ENCODE measurements at regions not wholly inside any gene's neighbourhood (a gene's known extent, or its start where the extent isn't known, plus 50 kb on each side); places are given as distances from the start of the nearest gene placed in this dataset.

GRCh38 chr2:118186110-118186857 is 98.0 kb downstream of the INSIG2 start (continued):
- no peak for TF ChIP-seq KLF5 (IDR thresholded peaks at IDR 0.05; ENCODE audit: partially characterized antibody)
- TF ChIP-seq LARP7 (IDR thresholded peaks at IDR 0.05): peak; percentile 39; the same call in 1 of the 2 replicates
- no peak for TF ChIP-seq CBFB (IDR thresholded peaks at IDR 0.05; ENCODE audit: low read depth)
- no peak for TF ChIP-seq YY1 (IDR thresholded peaks at IDR 0.05; ENCODE audit: low read depth, low read length)
- no peak for TF ChIP-seq ATF7 (IDR thresholded peaks at IDR 0.05; ENCODE audit: low read depth)
- no peak for TF ChIP-seq ZNF217 (IDR thresholded peaks at IDR 0.05)
- TF ChIP-seq MYC (IDR thresholded peaks at IDR 0.05; ENCODE audit: insufficient read depth, insufficient read length, insufficient replicate concordance, low read length, severe bottlenecking): no peak
- TF ChIP-seq RCOR1 (conservative IDR thresholded peaks at IDR 0.05; ENCODE audit: low read depth, low read length): no peak
- TF ChIP-seq HDAC2 (IDR thresholded peaks at IDR 0.05): no peak
- TF ChIP-seq GATAD2B (conservative IDR thresholded peaks at IDR 0.05; ENCODE audit: low read depth): 0 out of 2 replicates have a peak, but pooled peaks have one; percentile 33
- no peak for TF ChIP-seq MTA3 (IDR thresholded peaks at IDR 0.05; ENCODE audit: borderline replicate concordance, low read length)
- TF ChIP-seq KAT2A (conservative IDR thresholded peaks at IDR 0.05; ENCODE audit: control insufficient read depth, low read depth, low read length): no peak
- TF ChIP-seq BCL3 (IDR thresholded peaks at IDR 0.05; ENCODE audit: borderline replicate concordance, insufficient read depth, low read depth, low read length, poor library complexity, severe bottlenecking): no peak
- no peak for TF ChIP-seq NR2C2 (IDR thresholded peaks at IDR 0.05; ENCODE audit: borderline replicate concordance, control insufficient read depth, insufficient read length, low read depth)
- no peak for TF ChIP-seq MTA2 (IDR thresholded peaks at IDR 0.05; ENCODE audit: low read depth)
- TF ChIP-seq RB1 (IDR thresholded peaks at IDR 0.05; ENCODE audit: borderline replicate concordance): peak; percentile 88; the same call in 1 of the 2 replicates
- no peak for TF ChIP-seq PAX8 (IDR thresholded peaks at IDR 0.05)
- no peak for TF ChIP-seq ZNF622 (IDR thresholded peaks at IDR 0.05)
- TF ChIP-seq SMAD5 (IDR thresholded peaks at IDR 0.05; ENCODE audit: low read depth): no peak
- peak; percentile 69 for TF ChIP-seq E2F4 (IDR thresholded peaks at IDR 0.05; ENCODE audit: low read depth, low read length)
- TF ChIP-seq DPF2 (IDR thresholded peaks at IDR 0.05): no peak
- 0 out of 2 replicates have a peak, but pooled peaks have one; percentile 22 for TF ChIP-seq ZNF687 (IDR thresholded peaks at IDR 0.05)
- TF ChIP-seq SIN3A (IDR thresholded peaks at IDR 0.05; ENCODE audit: low read depth, low read length): 0 out of 2 replicates have a peak, but pooled peaks have one; percentile 14
- TF ChIP-seq IKZF1 (conservative IDR thresholded peaks at IDR 0.05): peak; percentile 60; the same call in 1 of the 2 replicates

Data from GM12878 (cell line).